ENCODE measurements at regions not wholly inside any gene's neighbourhood (a gene's known extent, or its start where the extent isn't known, plus 50 kb on each side); places are given as distances from the start of the nearest gene placed in this dataset.

DNA sequence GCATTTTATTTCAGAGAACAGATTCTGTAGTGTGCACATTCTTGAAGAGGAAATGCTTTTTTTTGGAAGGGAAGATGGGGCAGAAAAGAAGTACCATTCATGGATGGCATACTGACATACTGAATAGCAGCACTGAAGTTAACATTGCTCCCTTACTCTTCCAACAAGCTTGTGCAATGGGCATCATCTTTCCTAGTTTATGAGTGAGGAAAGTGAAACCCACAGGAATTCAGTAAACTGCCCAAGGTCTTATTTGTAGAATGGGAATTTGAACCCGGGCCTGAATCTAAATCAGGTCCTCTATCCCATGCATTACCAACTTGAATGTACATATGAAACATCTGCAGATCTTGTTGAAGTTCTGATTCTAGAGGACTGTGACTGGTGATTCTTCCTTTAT lies 215.7 kb upstream of the FGGY start:
- ATAC-seq (no peak), DNase-seq (no peak)
- intact Hi-C loops (cut with micrococcal nuclease) = no loop called here

DNA sequence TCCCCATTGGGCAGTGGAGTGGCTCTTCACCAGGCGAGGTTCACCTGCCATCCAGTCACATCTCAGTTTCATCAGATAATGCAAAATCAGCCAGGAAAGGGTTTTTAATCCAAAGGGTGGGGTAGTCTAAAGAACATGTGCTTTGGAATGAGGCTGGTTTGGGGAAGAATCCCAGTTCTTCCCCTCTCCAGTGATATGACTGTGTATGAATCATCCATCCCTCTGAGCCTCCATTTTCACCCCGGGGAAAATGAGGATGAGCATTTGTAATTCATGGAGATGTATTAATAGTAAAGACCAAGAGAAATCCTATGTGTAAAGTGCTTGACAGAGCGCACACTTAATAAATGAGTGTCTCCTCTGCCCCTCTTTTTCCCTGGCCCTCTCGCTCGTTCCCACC lies 215.1 kb upstream of the FGGY start:
- intact Hi-C loops (cut with micrococcal nuclease) = no loop called here
- ATAC-seq = no peak
- DNase-seq = no peak

DNA sequence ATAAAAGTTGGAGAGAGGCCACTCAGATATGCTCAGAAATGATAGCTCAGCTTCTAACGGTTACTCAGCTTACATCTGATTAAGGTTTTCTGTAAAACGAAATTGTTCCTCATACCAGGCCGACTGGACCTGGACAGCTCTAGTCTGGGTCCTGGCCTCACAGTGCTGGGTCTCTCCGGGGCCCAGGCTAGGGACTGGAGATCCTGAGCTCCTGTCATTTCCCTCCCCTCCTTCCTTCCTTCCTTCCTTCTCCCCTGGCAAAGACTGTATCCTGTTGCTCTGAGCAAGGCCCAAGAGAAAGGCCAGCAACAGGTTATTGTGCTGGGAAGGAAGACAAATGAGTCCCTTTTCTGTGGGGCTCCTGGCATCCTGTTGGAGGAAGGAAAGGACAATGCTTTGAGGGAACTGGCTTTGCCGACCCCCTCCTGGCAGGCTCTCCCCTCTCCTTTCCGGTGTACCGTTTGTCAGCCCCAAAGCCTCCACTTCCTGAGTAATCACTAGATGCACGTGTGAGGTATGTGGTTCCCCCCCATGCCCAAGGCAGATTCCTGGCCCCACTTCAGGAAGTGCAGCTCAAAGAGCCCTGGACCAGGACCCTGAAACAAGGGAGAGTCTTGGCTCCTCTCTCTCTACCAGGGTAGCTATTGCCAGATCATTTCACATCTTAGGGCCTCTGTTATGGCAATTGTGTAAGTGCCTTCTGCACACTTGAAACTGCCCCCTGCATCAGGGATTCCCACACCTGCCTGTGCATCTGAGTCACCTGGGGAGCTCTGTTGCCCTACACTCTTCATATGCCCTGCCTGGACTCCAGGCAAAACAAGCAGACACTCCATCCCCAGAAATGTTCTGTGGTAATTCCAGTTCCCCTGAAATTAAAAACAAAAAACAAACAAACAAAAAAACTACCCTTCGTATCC lies 212.7 kb upstream of the FGGY start:
- ATAC-seq (peak; percentile 71), DNase-seq (peak; percentile 35)
- intact Hi-C loops (cut with micrococcal nuclease) = no loop called here

DNA sequence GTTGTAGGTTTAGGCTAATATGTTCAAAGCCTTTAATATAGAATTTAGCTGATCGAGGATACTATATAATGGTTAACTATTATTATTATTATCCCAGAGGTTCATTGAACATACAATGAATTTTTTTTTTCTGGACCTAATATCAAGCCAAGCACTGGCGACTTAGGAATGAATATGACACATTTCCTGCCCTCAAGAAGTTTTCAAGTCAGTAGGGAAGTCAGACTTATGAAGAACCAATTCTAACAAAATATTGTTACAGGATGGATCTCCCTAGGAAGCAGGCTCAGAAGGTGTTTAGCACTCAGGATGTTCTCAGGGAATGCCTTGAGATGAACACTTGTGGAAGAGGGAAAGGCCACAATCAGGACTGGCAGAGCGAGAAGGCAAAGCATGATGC lies 211.8 kb upstream of the FGGY start:
- intact Hi-C loops (cut with micrococcal nuclease) = no loop called here
- ATAC-seq (no peak), DNase-seq (no peak)

DNA sequence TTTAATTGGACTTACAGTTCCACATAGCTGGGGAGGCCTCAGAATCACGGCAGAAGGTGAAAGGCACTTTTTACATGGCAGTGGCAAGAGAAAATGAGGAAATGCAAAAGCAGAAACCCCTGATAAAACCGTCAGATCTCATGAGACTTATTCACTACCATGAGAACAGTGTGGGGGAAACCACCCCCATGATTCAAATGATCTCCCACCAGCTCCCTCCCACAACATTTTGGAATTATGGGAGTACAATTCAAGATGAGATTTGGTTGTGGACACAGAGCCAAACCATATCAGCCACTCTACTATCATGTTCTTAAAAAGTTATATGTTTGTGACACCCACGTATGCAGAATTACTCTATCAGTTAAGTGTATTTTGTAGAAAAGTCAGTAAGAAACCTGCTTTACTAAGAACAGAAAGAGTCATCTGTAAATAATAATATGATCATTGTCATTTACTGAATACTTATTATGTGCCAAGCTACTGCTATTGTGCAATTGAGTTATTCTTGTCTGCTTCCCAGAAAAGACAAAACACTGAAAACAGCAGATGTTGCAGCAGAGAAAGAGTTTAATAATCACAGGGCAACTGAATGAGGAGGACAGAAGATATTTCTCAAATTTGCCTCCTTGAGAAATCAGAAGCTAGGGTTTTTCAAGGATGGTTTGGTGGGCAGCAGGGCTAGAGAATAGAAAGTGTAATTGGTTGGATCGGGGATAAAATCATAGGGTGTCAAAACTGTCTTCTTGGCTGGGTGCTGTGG lies 207.7 kb upstream of the FGGY start:
- DNase-seq (no peak), ATAC-seq (no peak)
- intact Hi-C loops (cut with micrococcal nuclease) = no loop called here

DNA sequence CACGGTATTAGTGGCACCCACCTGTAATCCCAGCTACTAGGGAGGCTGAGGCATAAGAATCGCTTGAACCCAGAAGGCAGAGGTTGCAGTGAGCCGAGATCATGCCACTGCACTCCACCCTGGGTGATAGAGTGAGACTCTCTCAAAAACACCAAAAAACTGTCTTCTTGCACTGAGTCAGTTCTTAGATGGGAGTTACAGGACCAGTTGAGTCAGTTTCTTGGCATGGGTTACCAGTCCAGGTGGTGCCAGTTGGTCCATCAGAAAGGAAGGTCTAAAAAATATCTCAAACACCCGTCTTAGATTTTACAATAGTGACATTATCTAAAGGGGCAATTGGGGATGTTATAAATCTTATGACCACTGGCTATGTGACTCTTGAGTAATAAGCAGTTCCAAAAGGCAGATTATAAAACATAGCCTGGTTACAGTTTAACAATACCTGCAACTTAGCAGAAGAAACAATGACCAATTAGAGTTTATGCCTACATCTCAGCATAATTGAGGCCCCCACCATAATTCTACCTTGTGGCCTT lies 206.9 kb upstream of the FGGY start:
- no peak for ATAC-seq
- intact Hi-C loops (cut with micrococcal nuclease) = no loop called here
- no peak for DNase-seq

DNA sequence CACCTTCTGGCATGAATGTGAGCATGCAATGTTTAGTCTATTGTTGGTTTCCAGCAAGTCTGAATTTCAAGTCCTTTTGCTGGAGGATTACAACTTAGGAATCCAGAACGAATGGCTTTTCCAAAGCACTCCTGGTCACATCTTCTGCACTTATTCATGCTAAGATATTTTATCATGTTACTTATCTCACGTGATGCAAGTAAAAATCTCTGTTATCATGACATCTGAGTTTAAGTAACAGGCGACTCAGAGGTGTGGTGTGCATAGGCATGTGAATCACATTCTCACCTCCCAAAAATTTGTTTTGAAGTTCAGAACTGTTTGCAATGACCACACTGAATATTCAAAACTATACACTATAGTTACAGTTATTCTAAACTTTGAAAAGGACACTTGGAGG lies 204.8 kb upstream of the FGGY start:
- ATAC-seq = no peak
- intact Hi-C loops (cut with micrococcal nuclease) = no loop called here
- DNase-seq = no peak

DNA sequence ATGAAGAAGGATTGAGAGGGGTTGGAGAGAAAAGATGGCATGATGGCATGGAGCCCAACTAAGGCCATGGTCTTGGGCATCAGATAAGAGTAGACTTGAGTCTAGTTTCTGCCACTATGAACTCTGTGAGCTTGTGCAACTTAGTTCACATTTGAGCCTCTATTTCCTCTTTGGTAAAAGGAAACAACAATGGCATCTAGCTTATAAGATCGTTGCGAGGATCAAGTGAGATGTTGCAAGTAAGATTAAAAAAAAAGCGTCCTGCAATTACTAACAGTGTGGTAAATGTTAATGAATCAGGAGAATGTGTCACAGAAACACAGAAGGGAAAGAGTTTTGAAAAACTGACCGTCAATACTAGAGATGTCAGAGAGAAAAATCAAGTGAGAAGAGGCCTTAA lies 202.9 kb upstream of the FGGY start:
- ATAC-seq (no peak), DNase-seq (no peak)
- intact Hi-C loops (cut with micrococcal nuclease) = no loop called here

DNA sequence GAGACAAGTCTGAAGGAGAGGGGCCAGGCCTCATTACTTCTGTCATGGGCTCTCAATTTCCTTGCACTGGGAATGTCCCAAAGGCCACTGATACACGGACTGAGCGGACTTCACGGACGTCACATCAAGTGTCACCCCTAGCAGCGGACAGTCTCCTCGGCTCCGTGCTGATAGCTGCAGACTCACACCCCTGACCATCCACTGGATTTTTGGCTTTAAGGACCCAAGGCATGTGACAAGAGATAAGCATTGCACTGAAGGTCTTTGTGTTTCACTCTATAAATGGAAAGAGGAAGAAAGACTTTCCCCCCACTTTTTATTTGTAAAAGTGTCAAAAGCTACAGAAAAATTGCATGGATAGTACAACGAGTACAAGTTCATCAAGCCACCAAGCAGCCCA lies 200.4 kb upstream of the FGGY start:
- intact Hi-C loops (cut with micrococcal nuclease) = no loop called here
- DNase-seq (peak; percentile 70), ATAC-seq (peak; percentile 93)

DNA sequence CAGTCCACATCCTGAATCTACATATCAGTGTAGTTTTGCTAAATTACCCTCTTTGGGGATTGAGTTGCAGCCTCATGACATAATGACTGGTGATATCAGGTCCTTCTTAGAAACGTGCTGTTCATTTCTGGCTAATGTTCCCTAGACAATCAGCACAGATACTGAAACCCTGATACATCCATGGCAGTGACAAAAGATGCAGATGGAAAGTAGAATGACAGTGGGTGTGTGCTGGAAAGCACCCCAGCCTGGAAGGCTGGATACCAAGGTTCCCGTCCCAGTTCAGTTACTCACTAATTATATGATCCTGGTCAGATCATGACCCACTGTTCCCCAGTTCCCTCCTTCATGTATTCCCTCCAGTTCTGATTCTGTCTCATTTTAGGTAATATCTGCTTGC lies 198.2 kb upstream of the FGGY start:
- intact Hi-C loops (cut with micrococcal nuclease) = no loop called here
- no peak for DNase-seq
- ATAC-seq = peak; percentile 65

DNA sequence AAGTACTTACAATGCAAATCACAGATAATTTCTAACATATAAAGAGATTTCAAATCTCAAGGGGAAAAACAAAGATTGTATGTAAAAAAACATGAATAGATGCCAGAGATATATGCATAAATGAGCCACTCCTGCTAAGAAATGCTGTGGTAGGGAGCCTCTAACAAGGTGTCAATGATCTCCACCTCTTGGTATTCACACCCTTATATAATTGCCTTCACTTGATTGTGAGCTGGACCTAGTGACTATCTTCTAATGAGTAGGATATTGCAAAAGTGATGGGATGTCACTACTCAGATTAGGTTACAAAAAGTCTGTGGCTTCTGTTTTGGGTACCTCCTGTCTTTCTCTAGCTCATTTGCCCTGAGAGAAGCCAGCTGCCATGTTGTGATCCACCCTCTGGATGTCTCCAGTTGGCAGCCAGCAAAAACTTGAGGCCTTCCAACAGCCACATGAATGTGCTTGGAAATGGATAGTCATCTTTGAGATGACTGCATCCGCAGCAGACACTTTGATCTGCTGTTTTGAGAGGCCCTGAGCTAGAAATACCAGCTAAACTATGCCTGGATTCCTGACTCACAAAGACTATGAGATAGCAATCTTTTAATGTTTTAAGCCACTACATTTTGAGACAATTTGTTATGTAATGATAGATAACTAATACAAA lies 196.1 kb upstream of the FGGY start:
- ATAC-seq (no peak), DNase-seq (no peak)
- intact Hi-C loops (cut with micrococcal nuclease) = no loop called here

DNA sequence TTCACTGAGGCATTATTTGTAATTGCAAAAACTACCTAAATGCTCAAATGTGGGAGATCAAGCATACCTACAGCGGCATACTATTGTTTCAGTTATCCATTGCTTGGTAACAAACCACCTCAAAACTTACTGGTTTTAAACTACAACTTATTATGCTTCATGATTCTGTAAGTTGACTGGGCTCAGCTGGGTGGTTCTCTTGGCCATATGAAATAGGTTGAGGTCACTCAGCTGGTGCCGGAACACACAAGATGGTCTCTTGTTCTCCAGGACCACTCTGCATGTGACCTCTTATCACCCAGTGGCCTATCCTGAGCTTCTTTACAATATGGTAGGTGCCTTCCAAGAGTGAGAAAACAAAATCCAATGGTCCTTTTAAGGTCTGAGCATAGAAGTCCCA lies 195.4 kb upstream of the FGGY start:
- ATAC-seq (no peak), DNase-seq (no peak)
- intact Hi-C loops (cut with micrococcal nuclease) = no loop called here

DNA sequence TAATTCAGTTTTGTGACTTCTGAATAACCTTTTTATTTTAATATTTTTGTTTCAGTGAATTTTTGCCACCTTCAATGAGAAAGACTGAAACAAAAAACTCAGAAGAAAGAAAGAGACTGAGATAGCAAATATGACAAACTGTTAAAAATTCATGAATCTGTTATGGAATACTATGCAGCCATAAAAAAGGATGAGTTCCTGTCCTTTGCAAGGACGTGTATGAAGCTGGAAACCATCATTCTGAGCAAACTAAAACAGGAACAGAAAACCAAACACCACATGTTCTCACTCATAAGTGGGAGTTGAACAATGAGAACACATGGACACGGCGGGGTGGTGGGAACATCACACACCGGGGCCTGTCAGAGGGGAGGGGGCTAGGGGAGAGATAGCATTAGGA lies 193.4 kb upstream of the FGGY start:
- ATAC-seq (no peak), DNase-seq (no peak)
- intact Hi-C loops (cut with micrococcal nuclease) = no loop called here

DNA sequence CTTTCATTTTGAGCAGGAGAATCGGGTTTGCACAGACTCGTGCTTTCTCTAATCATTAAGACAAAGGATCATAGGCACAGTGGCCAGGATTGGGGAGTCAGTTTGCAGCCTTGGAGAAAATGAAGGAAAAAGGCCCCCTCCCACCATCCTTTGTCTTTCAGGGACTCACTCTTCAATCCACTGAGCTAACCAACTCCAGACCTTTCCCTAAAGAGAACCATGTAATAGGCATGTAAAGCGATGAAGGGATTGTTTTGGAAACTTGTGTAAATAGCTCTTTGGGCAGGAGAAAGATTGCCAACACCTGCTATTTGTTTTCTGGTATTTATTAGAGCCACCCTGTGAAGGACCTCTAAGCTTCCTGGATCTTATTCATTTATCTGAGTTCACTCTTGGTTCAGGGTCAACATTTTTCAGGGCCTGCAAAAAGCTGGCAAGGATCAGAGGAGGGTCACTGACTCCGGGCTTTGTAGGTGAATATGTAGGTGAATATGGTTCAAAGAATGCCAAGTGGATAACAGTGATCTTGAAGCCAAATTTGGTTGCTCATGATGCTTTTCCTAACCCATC lies 192.6 kb upstream of the FGGY start:
- intact Hi-C loops (cut with micrococcal nuclease) = no loop called here
- DNase-seq (no peak), ATAC-seq (no peak)

DNA sequence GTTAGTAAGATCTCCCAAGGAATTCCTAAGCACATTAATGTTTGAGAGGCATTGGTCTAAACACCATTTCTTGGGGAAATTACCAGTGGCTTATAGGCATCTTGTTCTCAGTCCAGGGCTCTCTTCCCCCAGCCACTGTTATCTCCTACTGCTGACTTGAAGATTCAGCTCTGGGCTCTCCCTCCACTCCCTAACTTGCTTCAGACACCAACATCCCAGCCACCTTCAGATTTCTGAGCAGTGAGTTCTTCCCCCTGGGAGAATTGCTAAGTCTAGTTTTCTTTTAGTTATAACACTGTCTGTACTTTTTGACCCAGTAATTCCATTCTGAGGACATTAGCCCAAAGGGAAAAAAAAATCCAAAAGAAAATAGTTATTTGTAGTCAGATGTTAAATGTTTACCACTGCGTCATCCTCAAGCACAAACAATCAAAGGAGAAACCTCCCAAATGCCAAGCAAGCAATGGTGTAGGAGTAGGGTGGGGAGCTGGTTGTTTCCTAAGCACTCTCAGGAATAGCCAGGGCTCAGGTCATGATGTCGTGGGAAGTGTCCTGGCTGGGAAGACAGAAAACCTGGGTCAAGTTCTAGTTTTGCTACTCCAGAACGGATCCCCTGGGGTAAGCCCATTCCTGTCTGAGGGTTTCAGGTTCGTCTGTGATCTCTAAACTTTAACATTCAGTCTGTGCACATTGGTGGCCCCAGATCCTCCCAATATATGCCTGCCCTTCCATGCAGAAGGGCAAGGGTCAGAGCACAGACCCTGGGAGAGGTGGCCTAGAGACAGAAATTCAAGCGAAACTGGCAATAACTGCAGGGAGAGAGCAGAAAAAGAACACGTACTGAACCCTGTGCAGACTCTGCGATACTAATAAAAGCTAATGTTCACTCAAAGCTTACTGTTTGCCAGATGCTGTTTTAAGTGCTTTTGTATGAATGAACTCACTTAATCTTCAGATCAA lies 191.1 kb upstream of the FGGY start:
- intact Hi-C loops (cut with micrococcal nuclease) = no loop called here
- peak; percentile 40 for ATAC-seq
- DNase-seq = no peak

DNA sequence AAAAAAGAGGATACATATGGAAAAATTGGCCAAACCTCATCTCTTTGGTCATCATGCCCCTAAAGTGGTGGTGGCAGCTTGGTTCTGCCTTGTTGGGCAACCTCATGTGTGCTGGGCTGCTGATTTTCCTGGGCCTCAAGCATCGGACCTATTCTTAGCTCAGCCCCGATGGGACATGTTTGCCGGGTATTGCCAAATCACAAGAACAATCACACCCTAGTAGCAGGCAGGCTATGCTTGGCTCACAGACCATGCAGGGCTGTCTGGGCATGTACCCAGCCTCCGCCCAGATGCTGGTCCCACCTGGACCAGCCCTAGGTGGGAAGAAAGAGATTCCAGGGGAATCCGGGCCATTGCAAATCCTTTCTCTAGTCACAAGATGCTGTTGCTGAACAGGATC lies 189.4 kb upstream of the FGGY start:
- peak; percentile 97 for ATAC-seq
- intact Hi-C loops (cut with micrococcal nuclease) = no loop called here
- DNase-seq = peak; percentile 76

DNA sequence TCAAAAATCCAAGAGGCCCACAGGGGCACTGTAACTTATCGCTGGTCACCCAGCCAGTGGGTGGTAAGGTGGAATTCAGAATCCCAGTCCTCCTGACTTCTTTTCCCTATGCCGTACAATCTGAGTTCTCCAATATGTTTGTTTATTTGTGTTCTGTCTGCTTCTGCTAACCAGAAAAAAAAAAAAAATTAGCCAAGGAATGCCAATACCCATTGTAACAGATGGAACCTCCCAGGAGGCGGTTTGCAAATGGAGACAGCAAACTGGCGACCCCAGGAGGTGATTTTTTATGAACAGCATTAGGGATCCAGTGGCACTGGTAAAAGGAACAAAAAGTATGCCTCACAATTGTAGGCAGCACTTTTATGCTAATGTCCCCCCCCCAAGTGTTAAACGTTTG lies 189.0 kb upstream of the FGGY start:
- intact Hi-C loops (cut with micrococcal nuclease) = no loop called here
- DNase-seq (no peak), ATAC-seq (no peak)

DNA sequence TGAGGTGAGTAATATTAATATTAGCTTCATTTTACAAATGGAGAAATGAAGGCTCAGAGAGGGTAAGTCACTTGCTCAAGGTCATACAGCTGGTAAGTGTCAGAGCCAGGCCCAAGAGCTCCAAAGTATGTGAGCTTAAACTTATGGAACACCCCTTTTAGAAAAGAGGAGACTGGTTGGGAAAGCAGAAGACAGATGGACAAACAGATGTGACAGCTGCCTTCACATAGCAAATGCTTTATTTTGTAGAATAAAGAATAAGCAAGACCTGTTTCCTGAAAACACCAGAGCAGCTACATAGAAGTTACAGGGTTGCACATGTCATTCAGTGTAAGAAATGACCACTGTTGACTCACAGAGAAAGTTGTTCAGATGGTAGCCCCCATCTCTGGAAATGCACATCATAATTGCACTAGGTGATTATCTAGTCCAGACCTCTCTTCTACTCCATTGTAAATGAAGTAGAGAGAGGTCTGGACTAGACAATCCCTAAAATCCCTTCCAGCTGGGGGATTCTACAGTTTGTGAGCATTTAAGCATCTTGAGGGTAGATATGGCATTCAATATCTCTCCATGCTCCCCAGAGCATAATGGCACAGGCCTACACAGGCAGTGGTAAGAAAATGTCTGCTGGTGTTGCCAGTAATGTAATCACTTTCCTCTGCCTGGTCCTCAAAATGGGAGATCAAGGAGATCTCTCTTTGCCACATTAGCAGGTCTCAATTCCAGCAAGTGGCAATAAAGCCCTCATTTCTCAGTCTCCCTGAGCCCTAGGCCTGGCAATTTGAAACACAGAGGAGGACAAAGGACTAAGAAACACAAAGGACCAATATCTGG lies 188.2 kb upstream of the FGGY start:
- no peak for DNase-seq
- no peak for ATAC-seq
- intact Hi-C loops (cut with micrococcal nuclease) = no loop called here
